PC-3 (cell line): ENCODE measurements at regions not wholly inside any gene's neighbourhood (a gene's known extent, or its start where the extent isn't known, plus 50 kb on each side); places are given as distances from the start of the nearest gene placed in this dataset.

Experiments
- ATAC-seq: fragments of 200-7000 bp; cut with Tn5 transposase; 2 replicates; pipeline ENCODE4 v1.9.1; 2020; ENCODE audit warnings: mild to moderate bottlenecking, moderate library complexity
- BruUV-seq: library from RNA; stranded (reverse); fragments of 400-500 nt; replicated peaks from 2 replicates; lab custom pipeline; 2021; lab: Mats Ljungman, UMichigan
- CTCF ChIA-PET: fragments of 300-600 bp; sonication (Branson Sonifier 250); formaldehyde crosslinking; loops from one replicate; lab custom pipeline; 2022; ENCODE audit warnings: antibody characterized with exemption; lab: Charles Lee
- POLR2A ChIA-PET: fragments of 300-600 bp; sonication (Branson Sonifier 250); formaldehyde crosslinking; loops from one replicate; lab custom pipeline; 2022; ENCODE audit warnings: antibody characterized with exemption; ENCODE audit not compliant: unreplicated experiment; lab: Charles Lee
- DNase-seq: peaks from one replicate; pipeline ENCODE4 v3.0.0-alpha.2; 2015
- H2AFZ ChIP-seq: fragments of 300-600 bp; sonication (generic); 2 replicates; pipeline ENCODE4 v1.6.0; 2016; ENCODE audit warnings: antibody characterized with exemption, low read length
- H3F3A ChIP-seq: fragments of 300-600 bp; sonication (generic); one replicate; pipeline ENCODE4 v1.6.0; 2017; ENCODE audit warnings: antibody characterized with exemption, low read length, control low read depth, mild to moderate bottlenecking; ENCODE audit not compliant: unreplicated experiment
- H3K27ac ChIP-seq: fragments of 300-600 bp; sonication (generic); 2 replicates; pipeline ENCODE4 v1.5.1; 2016; ENCODE audit warnings: mild to moderate bottlenecking, low read length
- H3K27me3 ChIP-seq: fragments of 300-600 bp; sonication (generic); 2 replicates; pipeline ENCODE4 v1.6.1; 2016; ENCODE audit warnings: low read length, mixed read lengths
- H3K36me3 ChIP-seq: fragments of 300-600 bp; sonication (generic); 2 replicates; pipeline ENCODE4 v1.6.1; 2016; ENCODE audit warnings: low read depth, mixed run types, low read length, mixed read lengths
- H3K4me1 ChIP-seq: fragments of 300-600 bp; sonication (generic); 2 replicates; pipeline ENCODE4 v1.5.1; 2016; ENCODE audit warnings: low read length; ENCODE audit not compliant: insufficient read depth
- H3K4me2 ChIP-seq: fragments of 300-600 bp; sonication (generic); 2 replicates; pipeline ENCODE4 v1.6.0; 2016; ENCODE audit warnings: low read length
- H3K4me3 ChIP-seq: fragments of 300-600 bp; sonication (generic); 2 replicates; pipeline ENCODE4 v1.5.1; 2016; ENCODE audit warnings: mild to moderate bottlenecking, low read length, mixed read lengths
- H3K79me2 ChIP-seq: fragments of 300-600 bp; sonication (generic); 2 replicates; pipeline ENCODE4 v1.6.1; 2017; ENCODE audit warnings: low read length, mixed read lengths
- H3K9ac ChIP-seq: fragments of 300-600 bp; sonication (generic); 2 replicates; pipeline ENCODE4 v1.6.0; 2016; ENCODE audit warnings: mild to moderate bottlenecking, low read length
- H3K9me2 ChIP-seq: fragments of 300-600 bp; sonication (generic); replicated peaks from 2 replicates; pipeline ENCODE4 v1.6.1; 2016; ENCODE audit warnings: mixed run types, low read length, mixed read lengths
- H3K9me3 ChIP-seq: fragments of 300-600 bp; sonication (generic); 2 replicates; pipeline ENCODE4 v1.6.1; 2016; ENCODE audit warnings: low read length, mixed read lengths
- H4K20me1 ChIP-seq: fragments of 300-600 bp; sonication (generic); 2 replicates; pipeline ENCODE4 v1.6.1; 2016; ENCODE audit warnings: low read length, mixed read lengths
- EZH2 ChIP-seq: fragments of 300-600 bp; sonication (generic); IDR thresholded peaks from one replicate; pipeline ENCODE4 v1.6.1; 2017; ENCODE audit warnings: antibody characterized with exemption, mild to moderate bottlenecking, low read length; ENCODE audit not compliant: unreplicated experiment
- EZH2phosphoT487 ChIP-seq: fragments of 300-600 bp; sonication (generic); IDR thresholded peaks from 2 replicates; pipeline ENCODE4 v1.6.1; 2018; ENCODE audit warnings: mild to moderate bottlenecking, antibody characterized with exemption, low read length, borderline replicate concordance
- intact Hi-C: fragments of 100-400 bp; cut with micrococcal nuclease; formaldehyde crosslinking; loops from 2 replicates; pipeline ENCODE4 v1.9.0; 2023
- TF ChIP-seq, protein P1 (sequence below): fragments of 300-600 bp; sonication (generic); conservative IDR thresholded peaks from 2 replicates; pipeline ENCODE4 v1.5.1; 2017; ENCODE audit warnings: antibody characterized with exemption, low read depth, mild to moderate bottlenecking, low read length

GRCh38 chrX:63424063-63424462 is 72.9 kb upstream of the SPIN4 start:
- intact Hi-C loops = loop anchor here (5.0 kb wide), 2 partner anchors 72 to 83 kb away; partner anchors contain the start of gene SPIN4
- TF ChIP-seq EZH2phosphoT487 (no peak), EZH2 (no peak)
- TF ChIP-seq, protein P1, sequence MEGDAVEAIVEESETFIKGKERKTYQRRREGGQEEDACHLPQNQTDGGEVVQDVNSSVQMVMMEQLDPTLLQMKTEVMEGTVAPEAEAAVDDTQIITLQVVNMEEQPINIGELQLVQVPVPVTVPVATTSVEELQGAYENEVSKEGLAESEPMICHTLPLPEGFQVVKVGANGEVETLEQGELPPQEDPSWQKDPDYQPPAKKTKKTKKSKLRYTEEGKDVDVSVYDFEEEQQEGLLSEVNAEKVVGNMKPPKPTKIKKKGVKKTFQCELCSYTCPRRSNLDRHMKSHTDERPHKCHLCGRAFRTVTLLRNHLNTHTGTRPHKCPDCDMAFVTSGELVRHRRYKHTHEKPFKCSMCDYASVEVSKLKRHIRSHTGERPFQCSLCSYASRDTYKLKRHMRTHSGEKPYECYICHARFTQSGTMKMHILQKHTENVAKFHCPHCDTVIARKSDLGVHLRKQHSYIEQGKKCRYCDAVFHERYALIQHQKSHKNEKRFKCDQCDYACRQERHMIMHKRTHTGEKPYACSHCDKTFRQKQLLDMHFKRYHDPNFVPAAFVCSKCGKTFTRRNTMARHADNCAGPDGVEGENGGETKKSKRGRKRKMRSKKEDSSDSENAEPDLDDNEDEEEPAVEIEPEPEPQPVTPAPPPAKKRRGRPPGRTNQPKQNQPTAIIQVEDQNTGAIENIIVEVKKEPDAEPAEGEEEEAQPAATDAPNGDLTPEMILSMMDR = no peak
- Histone ChIP-seq H2AFZ (no peak overlapping the region), H4K20me1 (no peaks in the 10 kb centered on the region), H3K9me2 (no peaks in the 10 kb centered on the region), H3F3A (no peaks in the 10 kb centered on the region), H3K36me3 (no peaks in the 10 kb centered on the region), H3K79me2 (no peaks in the 10 kb centered on the region), H3K4me2 (peak overlapping the region; percentile 54), H3K9ac (peak overlapping the region; percentile 33), H3K27me3 (no peaks in the 10 kb centered on the region), H3K4me1 (peaks cover 51% of the 10 kb centered on the region), H3K9me3 (no peaks in the 10 kb centered on the region), H3K4me3 (peak overlapping the region; percentile 15; the same call in 1 of the 2 replicates), H3K27ac (peak overlapping the region; percentile 90)
- ChIA-PET POLR2A (no interaction called here), CTCF (interaction anchor here (0.6 kb wide), 1 partner anchor 149 kb away, joined by 3 read pairs; no protein-coding TSS in a partner anchor)
- no TSS peak for BruUV-seq
- DNase-seq (peak; percentile 92), ATAC-seq (peak; percentile 88)

DNA sequence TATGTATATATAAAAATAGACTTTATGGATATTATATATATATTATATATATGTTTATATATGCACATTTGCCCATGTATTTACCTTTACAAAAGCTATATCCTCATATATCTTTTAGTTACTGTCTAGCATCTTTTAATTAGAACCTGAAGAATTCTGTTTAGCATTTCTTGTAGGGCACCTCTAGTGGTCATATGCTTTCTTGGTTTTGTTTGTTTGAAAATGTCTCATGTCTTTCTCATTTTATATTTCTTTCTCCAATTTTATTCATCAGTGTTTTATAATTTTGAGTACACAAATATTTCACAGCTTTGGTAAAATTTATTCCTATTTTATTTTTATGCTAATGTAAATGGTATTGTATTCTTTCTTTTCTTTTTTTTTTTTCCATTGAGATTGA is 70.3 kb upstream of the SPIN4 start:
- H3K9me2 ChIP-seq = no peaks in the 10 kb centered on the region
- no peaks in the 10 kb centered on the region for H3K79me2 ChIP-seq
- H3K4me2 ChIP-seq = no peak overlapping the region
- no peaks in the 10 kb centered on the region for H3K36me3 ChIP-seq
- ChIA-PET CTCF (no interaction called here), POLR2A (no interaction called here)
- H3K27me3 ChIP-seq = no peaks in the 10 kb centered on the region
- no peaks in the 10 kb centered on the region for H4K20me1 ChIP-seq
- DNase-seq (no peak), ATAC-seq (no peak)
- H3K27ac ChIP-seq = no peak overlapping the region
- peaks cover 31% of the 10 kb centered on the region for H3K4me1 ChIP-seq
- no peak overlapping the region for H3K9ac ChIP-seq
- no peak overlapping the region for H3K4me3 ChIP-seq
- no peak overlapping the region for H2AFZ ChIP-seq
- intact Hi-C loops = loop anchor here (5.0 kb wide), 2 partner anchors 69 to 86 kb away; partner anchors contain the start of gene SPIN4
- no TSS peak for BruUV-seq
- no peaks in the 10 kb centered on the region for H3K9me3 ChIP-seq
- TF ChIP-seq, protein P1 = peak; percentile 44; the same call in 1 of the 2 replicates
- TF ChIP-seq EZH2 = no peak
- no peaks in the 10 kb centered on the region for H3F3A ChIP-seq

DNA sequence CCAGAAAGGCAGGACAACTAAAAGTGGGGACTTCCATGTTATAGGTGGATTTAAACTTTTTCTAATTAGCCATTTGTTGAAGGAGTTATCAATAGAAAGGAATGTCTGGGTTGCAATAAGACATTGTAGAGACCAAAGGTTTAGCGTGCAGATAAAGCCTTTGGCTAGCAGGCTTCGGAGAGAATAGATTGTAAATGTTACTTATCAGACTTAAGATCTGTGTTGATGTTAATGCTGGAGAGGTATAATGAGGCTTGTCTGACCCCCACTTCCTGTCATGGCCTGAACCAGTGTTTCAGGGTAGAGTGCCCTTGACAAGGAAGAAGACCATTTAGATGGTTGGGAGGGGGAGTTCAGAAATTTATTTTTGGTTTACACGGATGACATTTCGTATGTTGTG is 67.1 kb upstream of the SPIN4 start:
- no TSS peak for BruUV-seq
- Histone ChIP-seq H3K36me3 (no peaks in the 10 kb centered on the region), H2AFZ (no peak overlapping the region), H3K79me2 (no peaks in the 10 kb centered on the region), H3K9ac (no peak overlapping the region), H3K4me1 (peaks cover 7% of the 10 kb centered on the region), H4K20me1 (no peaks in the 10 kb centered on the region), H3K4me3 (no peak overlapping the region), H3K9me2 (no peaks in the 10 kb centered on the region), H3F3A (no peaks in the 10 kb centered on the region), H3K9me3 (no peaks in the 10 kb centered on the region), H3K4me2 (peak overlapping the region; percentile 34; the same call in 1 of the 2 replicates), H3K27me3 (no peaks in the 10 kb centered on the region), H3K27ac (no peak overlapping the region)
- ATAC-seq (no peak), DNase-seq (no peak)
- POLR2A ChIA-PET = no interaction called here
- intact Hi-C loops = no loop called here
- CTCF ChIA-PET = no interaction called here
- TF ChIP-seq EZH2phosphoT487 = no peak
- TF ChIP-seq, protein P1 = no peak
- no peak for TF ChIP-seq EZH2
